ENCODE measurements at regions not wholly inside any gene's neighbourhood (a gene's known extent, or its start where the extent isn't known, plus 50 kb on each side); places are given as distances from the start of the nearest gene placed in this dataset.
"Not testable (repeated sequence)": the region's sequence is repeated elsewhere in the genome, so short reads cannot be mapped to it uniquely, and the experiment has no call there.

GRCh38 chr11:92168936-92169335, 55.7 kb upstream of the FAT3 start:
- DNase-seq: no peak

GRCh38 chr11:92167571-92167970, 57.0 kb upstream of the FAT3 start:
- no peak for DNase-seq

- DNase-seq: no peak
Observed at GRCh38 chr11:92166335-92166734, 58.3 kb upstream of the FAT3 start.

DNA sequence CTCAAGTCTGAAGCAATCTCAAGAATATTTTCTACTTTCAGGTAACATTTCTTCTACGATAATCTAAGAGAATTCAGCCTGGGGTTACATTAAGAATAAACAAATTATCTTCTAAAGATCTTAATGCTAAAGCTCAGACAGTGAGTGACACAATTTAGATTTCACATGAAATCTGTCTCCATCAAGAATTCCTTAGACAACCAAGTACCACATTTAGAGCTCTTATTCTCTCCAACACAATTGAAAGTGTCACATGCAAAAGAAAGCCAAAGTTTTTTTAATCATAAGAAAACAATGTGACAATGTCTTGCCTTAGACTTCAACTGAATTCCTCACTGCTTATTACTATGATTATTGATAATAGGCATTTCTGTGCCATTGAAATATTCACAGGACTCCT, 60.7 kb upstream of the FAT3 start:
- no peak for DNase-seq

- no peak for DNase-seq
Observed at GRCh38 chr11:92162776-92163175, 61.8 kb upstream of the FAT3 start.

DNA sequence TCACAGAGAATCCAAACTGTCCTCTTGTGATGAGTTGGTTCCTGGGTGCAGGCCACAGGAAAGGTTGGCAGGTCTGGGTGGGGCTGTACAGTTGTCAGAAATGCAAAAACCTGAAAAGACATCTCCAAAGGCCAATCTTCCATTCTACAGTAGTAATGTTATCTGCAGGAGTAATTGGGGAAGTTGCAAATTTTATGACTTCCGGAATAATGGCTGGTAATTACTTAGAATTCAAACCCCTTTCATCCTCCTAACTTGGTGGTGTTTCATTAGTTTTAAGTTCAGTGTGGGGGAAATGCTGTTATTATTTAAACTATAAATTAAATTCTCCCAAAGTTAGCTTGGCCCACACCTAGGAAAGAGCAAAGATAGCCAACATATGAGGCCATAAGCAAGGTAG, 64.7 kb upstream of the FAT3 start:
- DNase-seq: no peak

DNA sequence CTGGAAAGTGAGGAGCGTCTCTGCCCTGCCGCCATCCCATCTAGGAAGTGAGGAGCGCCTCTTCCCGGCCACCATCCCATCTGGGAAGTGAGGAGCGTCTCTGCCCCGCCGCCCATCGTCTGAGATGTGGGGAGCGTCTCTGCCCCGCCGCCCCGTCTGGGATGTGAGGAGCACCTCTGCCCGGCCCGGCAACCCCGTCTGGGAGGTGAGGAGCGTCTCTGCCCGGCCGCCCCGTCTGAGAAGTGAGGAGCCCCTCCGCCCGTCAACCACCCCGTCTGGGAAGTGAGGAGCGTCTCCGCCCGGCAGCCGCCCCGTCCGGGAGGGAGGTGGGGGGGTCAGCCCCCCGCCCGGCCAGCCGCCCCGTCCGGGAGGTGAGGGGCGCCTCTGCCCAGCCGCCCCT, 67.2 kb upstream of the FAT3 start:
- not testable (repeated sequence) for DNase-seq

DNA sequence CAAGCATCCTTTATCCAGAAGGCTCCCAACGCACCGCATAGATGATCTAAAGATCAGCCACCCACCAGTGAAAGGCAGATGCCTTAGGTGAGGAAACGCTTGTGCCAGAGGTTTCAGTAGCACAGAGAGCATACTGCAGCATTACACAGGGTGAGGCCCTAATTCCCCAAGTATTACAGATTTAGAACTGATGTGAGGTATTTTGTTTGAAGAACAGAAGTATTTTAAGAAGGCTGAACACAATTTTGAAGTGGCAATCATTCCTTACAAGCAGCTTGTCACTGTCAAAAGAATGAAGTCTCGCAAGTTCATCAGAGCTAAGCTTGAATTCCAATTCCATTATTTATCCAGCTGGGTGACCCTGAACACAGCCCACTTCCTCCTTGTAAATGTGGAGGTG, 70.0 kb upstream of the FAT3 start:
- DNase-seq: no peak

DNA sequence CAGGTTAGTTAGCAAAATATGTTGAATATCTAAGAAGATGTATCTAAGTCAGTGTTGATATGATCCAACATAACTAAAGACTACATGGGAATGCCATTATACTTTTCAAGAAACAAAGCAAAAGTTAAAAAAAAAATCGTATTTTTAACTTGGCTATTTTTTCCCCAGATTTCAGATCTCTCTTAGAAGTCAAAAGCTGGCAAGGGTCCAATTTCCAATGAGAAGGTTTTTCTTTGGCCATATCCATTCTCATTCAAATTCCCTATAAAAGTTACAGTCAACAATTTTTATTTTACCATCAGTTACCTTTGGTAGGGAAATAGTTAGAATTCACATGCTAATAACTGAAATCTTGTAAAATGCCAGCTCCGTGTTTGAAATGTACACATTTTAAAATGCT, 70.5 kb upstream of the FAT3 start:
- no peak for DNase-seq

DNA sequence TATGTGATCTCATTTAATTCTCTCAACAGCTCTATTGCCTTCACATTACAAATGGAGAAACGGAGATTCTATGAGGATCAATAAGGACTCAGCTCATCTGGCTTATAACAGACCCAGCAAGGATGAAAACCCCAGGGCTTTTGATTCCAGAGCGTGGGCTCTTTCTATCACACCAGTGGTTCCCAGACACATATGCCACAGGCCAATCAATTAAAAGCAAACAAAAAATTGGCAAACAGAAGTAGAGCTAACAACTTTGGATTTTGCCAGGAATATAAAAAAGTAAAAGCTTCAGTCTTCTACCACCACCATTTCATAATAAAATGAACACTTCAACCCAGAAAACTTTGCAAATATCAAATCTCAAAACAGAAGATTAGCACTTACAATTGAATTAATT, 71.1 kb upstream of the FAT3 start:
- DNase-seq: no peak

GRCh38 chr11:92152245-92152644, 72.4 kb upstream of the FAT3 start:
- no peak for DNase-seq

DNA sequence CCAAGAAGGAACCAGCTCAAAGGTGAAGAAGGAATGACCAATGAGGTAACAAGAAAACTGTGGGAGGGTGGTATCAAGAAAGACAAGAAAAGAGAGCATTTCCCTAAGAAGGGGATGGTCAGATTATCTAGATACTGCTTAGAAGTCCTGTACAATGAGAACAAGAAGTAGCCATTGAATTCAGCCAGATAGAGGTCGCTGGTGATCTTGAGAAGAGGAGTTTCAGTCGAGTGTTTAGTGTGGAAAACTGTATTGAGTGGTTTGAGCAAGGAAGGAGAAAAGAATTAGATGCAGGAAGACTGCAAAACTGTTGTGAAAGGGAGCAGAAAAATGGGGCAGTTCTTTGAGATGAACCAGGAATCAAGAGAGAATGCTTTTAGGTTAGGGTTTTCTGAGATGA, 74.6 kb upstream of the FAT3 start:
- no peak for DNase-seq

DNA sequence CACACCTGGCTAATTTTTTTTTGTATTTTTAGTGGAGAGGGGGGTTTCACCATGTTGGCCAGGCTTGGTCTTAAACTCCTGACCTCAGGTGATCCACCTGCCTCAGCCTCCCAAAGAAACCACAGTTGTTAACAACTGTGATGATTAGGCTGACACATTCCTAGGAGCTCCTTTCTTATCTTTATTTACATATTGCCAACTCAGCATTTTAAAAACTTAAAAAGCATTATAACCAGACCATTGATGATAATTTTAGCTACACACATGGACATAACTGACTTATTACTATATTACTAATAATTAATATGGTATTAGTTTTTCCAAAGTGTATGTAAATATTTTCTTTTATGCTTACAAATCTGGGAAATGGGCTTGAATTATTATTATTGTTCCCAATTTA, 82.9 kb upstream of the FAT3 start:
- no peak for DNase-seq

GRCh38 chr11:92141159-92141558, 83.5 kb upstream of the FAT3 start:
- DNase-seq: no peak

DNA sequence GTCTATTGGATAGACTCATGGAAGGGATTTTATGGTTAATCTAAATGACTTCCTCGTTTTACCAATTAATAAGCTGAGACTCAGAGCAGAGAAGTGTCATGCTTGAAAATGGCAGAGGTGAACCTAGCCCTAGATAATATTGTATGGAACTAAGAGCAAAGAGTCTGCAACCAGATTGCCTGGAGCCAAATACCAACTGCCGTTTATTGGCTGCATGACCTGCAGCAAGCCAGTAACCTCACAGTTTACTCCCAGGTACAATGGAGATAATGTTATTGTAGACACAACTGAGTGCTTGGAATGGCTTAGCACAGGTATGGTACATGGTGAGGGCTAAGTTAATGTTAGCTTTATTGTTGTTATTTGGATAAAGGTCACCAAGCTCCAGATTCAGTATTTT, 84.6 kb upstream of the FAT3 start:
- DNase-seq: no peak

DNA sequence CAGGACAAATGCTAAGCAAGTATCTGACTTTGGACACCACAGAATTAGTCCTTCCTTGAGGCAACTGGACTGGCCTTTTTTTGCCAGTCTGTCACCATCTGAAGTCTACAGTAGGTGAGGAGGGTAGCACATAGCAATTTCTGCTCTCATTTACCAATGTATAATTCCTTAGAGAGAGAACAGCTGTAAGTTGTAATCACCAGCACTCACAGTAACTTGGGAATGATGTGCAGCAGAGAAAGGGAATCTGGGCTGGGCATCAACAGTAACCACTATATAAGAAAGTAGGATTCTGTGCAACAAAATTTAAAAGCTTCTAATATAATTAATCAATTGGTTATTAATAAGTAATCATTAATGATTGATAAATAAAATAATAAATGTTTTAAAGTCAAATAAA, 86.3 kb upstream of the FAT3 start:
- DNase-seq: no peak

DNA sequence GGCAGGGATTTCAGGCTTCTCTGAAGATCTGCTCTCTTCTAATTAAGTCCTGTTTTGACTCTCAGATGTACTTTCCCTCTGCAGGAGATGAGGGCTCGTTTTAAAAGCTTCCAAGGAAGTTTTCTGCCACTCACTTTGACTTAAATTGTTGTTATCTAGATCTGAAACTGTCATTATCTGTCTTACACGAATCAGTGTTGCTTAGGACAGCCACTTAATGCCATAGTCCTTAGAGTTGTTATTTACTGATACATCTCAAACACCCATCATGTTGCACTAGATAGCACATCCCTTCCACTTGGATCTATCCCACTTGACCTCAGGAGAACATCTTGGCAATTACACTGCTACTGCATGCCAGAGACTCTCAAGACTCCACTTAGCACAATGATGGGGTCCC, 86.9 kb upstream of the FAT3 start:
- DNase-seq: no peak

GRCh38 chr11:92136797-92137196, 87.8 kb upstream of the FAT3 start:
- DNase-seq: no peak

- no peak for DNase-seq
Observed at GRCh38 chr11:92131289-92131865, 93.2 kb upstream of the FAT3 start.

DNA sequence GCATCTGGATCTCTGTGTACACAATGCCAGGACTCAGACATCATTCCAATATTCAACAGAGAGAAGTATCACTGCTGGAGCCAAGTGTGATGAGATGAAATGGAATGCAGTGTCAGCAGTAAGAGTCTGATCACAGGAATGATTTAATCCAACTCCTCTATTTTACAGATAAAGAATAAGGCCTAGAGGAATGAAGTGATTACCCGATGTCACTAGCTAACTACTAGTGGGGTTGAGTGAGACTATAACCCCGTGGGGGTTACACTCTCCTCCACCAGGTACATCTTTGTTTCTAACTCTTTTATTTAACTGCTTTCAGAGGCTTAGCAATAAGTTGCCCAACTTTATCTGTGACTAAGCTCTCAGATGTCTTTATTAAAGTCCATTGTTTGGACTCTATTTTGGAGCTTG, 94.2 kb upstream of the FAT3 start:
- no peak for DNase-seq

DNA sequence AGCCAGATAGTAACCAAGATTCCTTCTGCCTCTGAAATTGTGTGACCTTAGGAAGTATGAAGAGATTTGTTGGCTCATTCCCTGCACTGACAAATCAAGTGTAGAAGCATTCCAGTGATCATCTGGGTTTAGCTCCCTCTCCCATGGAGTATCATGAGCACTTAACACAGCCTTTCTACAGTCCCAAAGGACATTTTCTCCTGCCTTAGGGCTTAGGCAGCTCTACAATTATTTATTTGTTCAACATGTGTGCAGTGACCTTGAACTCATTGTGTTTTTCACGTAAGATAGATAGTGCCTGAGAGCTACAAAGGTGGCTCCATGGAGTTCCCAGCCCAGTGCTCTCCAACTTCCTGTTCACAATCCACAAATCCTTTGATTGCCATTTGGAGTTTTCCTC, 94.8 kb upstream of the FAT3 start:
- DNase-seq: no peak

DNA sequence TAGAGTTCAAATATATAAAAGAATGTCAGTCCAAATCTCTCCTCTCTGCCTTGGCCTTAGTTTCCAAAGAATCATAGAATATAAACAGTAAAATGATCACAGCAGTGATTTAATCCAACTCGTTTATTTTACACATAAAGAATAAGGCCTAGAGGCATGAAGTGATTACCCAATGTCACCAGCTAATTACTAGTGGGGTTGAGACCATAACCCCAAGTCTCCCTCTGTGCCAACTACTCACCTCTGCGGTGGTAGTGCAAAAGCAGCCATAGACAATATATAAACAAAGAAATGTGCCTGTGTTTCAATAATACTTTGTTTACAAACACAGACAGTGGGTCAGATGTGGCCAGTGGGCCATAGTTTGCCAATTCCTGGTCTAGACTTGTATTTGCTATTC, 96.6 kb upstream of the FAT3 start:
- no peak for DNase-seq

DNA sequence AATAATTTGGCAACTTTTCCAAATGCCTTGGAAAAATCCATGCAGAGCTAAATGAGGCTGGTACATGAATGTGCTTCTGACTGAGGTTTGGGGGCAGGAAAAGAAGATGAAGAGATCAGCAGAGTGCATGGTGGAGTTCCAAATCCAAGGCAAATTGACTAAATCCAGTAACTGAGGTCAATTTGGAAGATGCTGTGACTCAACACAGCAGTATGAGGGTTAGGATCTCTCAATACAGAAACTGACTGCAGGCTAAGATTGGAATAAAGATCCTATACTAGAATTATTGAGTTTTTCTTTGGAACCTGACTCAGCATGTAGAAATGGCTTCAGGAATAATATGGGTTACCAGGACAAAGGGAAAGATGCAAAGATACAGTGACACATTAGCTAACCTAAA, 99.3 kb upstream of the FAT3 start:
- no peak for DNase-seq

DNA sequence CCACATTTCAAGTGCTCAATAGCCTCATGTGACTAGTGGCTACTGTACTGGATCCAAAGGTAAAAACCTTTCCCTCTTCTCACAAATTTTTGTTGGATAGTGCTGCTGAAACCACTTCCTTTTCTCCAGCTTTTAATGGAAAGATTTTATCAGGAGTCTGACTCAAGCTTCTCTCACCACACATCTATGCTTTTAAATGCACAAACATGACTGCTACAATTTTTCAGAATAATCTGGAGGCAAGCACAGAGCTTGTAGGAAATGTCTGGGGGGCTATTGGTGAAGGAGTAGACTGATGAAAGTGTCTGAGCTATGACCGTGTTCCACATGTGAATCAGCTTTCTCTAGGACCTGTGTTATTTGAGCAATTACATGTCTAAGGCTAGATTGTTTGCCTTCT, 101.1 kb upstream of the FAT3 start:
- DNase-seq: no peak

DNA sequence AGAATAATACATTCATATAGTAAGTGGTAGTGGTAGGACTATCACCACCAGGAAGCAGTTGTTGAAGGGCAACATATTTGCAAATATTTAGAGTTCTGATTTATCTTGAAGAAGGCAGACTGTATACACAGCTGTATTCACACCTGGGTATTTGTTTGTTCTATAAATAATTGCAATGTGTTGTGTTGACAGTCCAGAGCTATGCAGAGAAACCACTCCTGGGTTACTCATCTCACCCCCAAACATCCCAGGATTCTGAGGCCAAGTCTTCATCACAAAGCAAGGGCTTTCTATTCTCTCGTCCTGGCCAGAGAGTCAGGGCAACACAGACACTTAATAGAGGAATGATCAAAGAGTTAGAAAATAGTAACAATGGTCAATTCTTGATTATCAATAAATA, 102.1 kb upstream of the FAT3 start:
- no peak for DNase-seq

DNA sequence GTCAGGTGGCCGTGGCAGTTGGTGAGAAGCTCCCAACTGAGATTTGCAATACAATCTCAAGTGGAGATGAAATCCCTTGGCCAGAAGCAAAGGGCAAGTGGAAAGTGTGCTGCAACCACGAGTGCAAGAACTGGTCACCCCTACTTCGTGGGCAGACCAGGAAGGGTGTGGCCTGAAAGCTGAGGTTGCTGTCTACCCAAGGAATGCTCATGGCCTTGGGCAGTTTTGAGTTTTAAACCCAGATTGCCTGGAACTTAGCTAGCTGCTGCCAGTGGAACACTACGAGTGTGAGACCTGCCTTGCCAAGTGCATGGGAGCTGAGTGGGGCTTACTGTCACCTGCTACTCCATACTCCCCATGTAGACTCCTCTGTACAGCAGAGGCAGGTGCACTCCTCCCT, 113.3 kb upstream of the FAT3 start:
- no peak for DNase-seq
